ENCODE measurements at regions not wholly inside any gene's neighbourhood (a gene's known extent, or its start where the extent isn't known, plus 50 kb on each side); places are given as distances from the start of the nearest gene placed in this dataset.

DNA sequence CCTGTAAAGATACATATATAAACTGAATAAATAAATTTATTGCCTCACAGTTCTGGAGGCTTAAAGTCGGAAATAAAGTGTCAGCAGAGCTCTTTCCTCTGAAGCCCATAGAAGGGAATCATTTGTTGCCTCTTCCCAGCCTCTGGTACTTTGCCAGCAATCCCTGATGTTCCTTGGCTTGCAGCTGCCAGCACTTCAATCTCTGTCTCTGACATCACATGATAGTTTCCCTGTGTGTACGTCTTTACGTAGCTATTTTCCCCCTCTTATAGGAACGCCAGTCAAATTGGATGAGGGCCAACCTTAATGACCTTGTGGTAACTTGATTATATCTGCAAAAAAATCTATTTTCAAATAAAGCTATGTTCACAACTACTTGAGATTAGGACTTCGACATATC, 250.9 kb downstream of the LIG4 start:
- TF ChIP-seq, protein P1, sequence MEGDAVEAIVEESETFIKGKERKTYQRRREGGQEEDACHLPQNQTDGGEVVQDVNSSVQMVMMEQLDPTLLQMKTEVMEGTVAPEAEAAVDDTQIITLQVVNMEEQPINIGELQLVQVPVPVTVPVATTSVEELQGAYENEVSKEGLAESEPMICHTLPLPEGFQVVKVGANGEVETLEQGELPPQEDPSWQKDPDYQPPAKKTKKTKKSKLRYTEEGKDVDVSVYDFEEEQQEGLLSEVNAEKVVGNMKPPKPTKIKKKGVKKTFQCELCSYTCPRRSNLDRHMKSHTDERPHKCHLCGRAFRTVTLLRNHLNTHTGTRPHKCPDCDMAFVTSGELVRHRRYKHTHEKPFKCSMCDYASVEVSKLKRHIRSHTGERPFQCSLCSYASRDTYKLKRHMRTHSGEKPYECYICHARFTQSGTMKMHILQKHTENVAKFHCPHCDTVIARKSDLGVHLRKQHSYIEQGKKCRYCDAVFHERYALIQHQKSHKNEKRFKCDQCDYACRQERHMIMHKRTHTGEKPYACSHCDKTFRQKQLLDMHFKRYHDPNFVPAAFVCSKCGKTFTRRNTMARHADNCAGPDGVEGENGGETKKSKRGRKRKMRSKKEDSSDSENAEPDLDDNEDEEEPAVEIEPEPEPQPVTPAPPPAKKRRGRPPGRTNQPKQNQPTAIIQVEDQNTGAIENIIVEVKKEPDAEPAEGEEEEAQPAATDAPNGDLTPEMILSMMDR (conservative IDR thresholded peaks at IDR 0.05; ENCODE audit: low read depth, low read length) = no peak
- TF ChIP-seq EZH2 (IDR thresholded peaks at IDR 0.05; ENCODE audit: borderline replicate concordance, low read depth, low read length, poor library complexity, severe bottlenecking) = no peak

Data from A673 (cell line).